Activated CD4-positive, alpha-beta T cell treated with anti-CD3 and anti-CD28 coated beads, Interleukin-2, amount 50 U/mL, for 1 hour (primary cell): ENCODE measurements at regions not wholly inside any gene's neighbourhood (a gene's known extent, or its start where the extent isn't known, plus 50 kb on each side); places are given as distances from the start of the nearest gene placed in this dataset.
"Not testable (repeated sequence)": the region's sequence is repeated elsewhere in the genome, so short reads cannot be mapped to it uniquely, and the experiment has no call there.

Experiments
- DNase-seq: peaks from one replicate; pipeline ENCODE4 v3.0.0-alpha.2; 2020

DNA sequence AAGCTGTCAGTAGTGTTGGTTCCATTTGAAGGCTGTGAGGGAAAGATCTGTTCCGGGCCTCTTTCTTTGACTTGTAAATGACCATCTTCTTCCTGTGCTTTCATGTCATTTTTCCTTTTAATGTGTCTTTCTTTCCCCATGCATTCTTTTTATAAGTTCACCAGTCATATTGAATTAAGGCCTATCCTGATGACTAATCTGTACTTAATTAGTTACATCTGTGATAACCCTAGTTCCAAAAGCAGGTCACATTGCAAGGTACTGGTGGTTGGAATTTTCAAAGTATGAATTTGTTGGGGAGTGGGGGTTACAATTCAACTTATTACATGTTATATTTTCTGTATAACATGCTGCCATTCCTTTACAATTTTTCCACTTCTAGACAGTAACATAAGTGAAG is 1642.1 kb upstream of the FLRT2 start:
- DNase-seq = no peak

DNA sequence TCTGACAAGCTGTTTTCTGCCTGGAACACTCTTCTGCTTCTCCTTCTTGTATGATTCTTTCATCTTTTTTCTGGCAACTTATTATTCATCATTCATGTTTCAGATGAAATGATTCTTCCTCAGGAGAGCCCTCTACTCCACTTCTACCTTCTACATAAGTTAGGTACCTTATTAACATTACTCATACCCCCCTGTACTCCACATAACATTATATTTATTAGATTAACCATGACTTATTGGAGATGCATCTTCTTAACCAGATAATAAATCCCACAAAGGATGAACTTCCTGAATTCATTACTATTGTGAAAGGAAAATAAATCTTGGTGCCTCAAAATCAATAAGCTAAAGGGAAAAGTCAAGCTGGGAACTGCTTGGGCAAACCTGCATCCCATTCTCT is 1636.5 kb upstream of the FLRT2 start:
- no peak for DNase-seq

DNA sequence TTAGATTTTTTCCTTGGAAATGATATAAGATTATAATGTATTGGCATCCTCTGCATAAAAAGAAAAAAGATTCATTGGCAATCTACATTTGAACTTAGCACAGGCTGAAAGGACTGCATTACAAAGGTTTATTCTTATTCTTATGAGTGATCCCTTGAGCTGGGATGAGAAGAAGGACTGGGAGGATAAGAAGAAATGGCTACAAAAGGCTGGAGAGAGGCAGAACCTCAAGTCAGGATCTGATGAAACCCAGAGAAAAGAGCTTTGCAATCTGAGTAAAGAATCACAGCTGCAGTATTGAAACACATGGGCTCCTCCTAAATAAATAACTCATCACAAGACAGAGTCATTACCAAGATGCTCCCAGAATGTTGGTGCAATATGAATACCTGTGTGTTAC is 1635.4 kb upstream of the FLRT2 start:
- DNase-seq = no peak

DNA sequence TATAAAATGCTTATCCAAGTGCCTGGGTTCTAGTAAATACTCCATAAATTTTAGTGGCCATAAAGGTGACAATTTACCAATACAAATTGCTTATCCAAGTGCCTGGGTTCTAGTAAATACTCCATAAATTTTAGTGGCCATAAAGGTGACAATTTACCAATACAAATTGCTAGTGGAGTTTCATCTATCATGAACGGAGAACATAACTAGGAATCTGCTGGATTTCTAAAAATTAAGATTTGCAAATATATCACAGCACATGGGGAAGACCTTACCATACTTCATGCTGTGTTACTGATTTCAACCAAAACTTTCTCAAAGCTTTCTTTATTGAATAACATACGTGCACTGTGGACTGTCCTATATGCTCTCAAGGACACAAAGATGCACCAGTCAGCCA is 1631.4 kb upstream of the FLRT2 start:
- not testable (repeated sequence) for DNase-seq

DNA sequence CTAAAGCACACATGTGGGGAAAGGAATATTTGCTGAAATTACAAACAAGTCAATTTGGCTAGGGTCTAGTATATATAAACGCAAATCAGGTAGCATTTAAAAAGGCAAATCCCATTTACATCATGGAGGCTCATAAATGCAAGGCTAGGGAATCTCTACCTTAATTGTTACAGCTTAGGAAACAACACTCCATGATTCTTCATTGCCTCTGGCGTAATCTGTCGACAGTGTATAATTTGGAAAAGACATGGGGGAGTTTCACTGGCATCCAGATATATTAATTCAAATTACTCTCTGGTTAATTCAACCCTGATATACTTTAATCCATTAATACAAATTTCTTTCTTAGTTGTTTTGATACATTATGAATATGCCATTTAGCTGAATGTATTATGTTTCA is 1630.2 kb upstream of the FLRT2 start:
- DNase-seq = no peak

DNA sequence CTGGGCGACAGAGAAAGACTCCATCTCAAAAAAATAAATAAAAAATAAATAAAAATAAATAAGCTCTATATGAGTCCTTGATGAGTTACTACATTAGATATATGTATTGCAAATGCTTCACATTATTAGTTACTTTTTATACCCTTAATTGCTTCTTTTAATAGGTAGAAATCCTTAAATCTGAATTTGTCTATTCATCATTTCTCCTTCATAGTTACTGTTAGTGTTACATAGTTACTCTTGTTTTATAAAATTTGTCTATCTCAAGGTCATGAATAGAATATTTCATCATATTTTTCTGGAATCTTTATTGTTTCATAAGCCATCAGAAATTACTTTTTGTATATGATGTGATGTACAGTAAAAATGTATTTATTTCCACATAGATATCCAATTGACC is 1624.8 kb upstream of the FLRT2 start:
- no peak for DNase-seq

DNA sequence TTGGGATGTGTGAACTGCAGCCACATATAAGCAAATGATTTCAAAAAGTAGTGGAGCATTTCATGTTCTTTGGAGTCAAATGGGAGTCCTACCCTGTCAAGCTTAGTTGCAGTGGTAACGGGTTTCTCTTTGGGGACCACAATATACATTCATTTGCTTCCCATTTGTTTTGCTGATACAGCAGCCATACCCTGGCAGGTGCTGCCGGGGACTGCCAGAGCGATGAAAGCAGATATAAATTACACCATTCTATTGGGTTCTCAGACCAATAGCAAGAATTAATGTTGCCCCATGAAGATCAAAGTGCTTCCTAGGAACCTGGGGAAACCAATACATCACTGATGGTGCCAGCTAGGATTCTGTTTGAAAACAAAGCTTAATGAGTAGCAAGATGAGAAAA is 1621.5 kb upstream of the FLRT2 start:
- no peak for DNase-seq

DNA sequence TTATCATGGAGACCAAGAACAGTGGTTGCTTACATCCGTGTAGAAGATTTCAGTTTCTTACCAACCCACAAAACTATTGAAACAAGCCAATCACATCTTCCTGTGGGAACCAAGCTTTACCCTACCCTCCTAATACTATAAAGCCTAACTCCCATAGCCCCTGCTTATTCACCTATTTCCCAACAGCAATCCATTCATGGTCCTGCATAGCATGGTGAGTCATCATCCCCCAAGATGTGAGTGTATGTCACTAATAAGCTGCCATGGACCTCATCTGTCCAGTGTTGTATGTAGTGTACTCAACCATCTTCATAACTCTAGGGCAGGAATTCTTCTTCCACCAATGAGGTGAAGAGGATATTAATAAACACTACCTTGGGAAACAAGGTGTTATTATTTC is 1620.4 kb upstream of the FLRT2 start:
- DNase-seq = no peak

DNA sequence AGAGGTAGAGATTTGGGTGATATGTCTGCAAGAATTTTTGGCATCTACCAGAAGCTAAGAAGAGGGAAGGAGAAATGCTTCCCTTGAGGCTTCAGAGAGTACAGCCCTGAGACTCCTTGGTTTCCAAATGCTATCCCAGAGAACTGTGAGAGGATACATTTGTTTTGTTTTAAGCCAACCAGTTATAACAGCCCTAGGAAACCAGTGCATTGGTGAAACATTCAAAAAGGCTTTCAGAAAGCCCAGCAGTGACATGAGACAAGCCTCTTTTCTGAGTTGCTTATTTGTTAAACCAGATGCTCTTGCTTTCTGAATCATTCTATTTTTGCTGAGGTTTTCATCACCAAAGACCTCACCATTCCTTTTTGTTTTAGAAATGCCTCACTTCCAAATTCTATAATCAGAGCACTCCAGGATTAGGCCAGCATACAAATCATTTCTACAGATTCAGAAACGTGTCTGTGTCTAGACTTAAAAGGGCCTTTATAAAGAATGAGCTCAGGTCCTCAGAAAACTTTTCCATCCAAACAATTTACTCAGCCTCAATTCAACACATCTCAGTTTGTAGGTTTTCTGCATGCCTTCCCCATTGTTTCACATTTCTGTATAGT is 1617.8 kb upstream of the FLRT2 start:
- no peak for DNase-seq

DNA sequence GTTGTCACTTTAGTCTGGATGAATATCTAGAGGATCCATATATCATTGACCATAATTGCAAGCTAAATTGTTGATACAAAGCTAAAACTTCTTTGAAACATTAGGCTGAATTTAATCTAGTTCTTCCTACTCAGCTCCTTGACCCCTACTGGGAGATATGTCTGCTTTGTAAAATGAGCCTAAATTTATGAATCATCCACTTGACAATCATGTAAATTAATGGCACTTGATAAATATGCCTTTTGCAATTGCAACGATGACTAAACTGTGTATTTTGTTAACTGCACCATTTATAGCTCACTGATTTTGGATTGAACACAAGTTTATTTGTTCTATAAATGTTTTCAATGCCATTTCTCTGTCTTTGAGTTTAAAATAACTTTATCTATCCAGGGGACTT is 1616.5 kb upstream of the FLRT2 start:
- no peak for DNase-seq

DNA sequence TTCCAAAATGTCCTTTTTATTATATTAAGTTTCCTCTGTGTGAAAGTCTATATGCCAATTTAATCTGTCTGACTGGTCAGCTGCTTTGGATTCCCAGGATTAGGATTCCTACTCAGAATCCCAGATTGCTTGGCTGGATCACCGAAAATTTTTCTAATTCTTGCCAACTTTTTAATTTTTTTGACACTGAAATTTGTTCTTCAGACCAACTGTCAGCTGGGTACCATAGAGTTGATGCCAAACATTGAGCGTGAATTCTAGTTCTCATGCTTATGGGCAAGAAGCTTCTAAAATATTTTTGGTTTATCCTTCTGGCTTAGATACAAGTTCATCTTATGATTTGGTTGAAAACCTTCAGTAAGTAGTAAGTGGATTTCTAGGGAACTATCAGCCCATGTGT is 1611.4 kb upstream of the FLRT2 start:
- no peak for DNase-seq

DNA sequence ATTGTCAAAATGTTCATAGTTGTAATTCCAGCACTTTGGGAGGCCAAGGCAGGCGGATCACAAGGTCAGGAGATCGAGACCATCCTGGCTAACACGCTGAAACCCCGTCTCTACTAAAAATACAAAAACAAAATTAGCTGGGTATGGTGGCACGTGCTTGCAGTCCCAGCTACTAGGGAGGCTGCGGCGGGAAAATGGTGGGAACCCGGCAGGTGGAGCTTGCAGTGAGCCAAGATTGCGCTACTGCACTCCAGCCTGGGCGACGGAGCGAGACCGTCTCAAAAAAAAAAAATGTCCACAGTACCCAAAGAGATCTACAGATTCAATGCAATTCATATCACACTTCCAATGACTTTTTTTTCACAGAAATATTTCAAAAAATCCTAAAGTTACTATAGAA is 1610.3 kb upstream of the FLRT2 start:
- DNase-seq = not testable (repeated sequence)

DNA sequence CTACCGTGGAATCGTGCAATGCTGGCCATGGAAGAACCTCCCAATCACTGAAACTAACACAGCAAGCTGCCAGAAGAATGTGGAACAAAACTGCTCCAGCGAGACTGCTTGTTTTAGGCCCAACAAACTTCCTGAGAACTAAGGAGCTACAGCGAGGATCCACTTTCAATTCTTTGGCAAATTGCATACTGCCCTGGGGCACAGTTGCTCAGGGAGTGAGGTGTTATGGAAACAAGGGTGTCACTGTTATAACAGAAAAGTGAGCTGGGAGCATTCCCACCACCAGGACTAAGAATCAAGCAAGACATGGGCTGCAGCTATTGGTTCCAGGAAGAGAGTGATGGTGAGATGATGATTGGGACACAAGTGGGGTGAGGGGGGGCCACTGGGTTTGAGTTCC is 1606.1 kb upstream of the FLRT2 start:
- no peak for DNase-seq

DNA sequence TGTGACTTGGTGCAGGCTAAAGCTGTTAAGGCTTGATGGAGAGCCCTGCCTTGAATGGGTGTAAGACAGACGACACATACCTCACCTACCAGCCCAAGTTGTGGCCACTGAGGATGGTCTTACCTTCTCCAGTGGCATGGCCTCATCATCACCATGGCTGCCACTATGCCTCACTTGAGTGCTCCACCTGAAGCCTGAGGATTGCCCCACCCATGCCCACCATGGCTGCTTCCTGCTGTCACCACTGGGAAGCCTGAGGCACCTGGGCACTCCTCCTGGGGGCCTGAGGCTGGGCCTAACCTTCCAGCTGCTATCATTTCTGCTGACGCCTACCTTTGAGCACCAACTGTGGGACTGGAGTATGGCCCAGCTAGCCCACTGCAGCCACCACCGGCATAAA is 1605.7 kb upstream of the FLRT2 start:
- DNase-seq = no peak

DNA sequence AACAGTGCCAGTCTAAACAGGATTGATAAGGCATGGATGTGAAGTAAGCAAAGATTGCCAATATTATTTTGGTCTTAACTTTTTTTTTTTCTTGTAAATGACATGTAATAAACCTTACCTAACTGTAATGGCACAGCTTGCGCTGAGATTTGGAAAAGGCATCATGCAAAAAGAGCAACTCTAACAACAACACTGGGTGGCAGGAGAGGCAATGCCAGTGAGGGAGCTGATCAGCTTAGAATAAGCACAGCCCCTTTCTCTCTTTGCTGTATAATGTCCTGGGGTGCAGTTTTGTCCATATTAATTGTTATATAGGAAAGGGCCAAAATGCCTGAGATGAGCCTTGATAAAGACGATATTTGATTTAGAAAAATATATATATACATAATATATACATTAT is 1589.7 kb upstream of the FLRT2 start:
- no peak for DNase-seq

DNA sequence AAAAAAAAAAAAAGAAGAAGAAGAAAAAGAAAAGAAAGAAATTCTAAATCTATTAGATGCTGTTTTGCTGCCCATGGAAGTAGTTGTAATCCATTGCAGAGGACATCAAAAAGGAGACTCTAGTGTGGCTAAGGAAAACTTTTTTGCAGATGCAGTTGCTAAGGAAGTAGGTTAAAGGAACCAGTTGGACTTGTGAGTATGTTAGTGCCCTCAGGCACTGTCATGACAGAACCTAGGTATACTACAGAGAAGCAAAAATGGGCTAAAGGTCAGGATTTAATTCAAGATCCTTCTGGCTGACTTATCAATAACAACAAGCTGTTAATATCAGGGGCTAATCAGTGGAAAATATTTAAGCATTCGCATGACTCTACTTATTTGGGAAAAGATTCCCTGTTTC is 1571.6 kb upstream of the FLRT2 start:
- no peak for DNase-seq

DNA sequence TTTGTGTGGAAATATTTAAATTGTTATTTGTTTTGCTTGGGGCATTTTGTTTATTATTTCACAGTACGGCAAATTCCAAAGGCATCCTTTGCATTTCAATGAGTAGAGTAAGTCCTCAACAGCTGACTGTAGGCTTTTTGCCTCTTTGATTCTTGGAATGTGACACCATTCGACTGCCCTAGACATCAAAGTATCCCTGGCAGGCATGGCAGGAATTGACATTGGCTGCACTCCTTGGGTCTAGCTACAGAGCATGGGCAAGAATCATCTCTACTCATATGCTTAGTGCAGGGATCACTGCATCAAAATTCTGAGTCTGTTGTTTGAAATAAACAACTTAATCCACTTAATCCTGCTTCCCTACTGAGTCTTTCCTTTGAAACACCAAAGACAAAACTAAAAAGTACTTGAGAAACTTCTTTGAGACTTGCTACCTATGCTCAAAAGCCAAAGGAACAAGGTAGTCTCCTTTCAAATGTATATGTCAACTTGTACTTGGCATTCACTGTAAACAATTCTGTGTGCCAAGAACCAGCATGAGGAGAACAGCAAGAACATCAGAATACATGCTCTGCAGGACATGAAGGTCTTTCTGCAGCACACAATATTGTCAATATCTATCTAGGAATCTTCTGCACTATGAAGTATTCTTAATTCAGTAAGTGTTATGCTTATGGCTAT is 1569.0 kb upstream of the FLRT2 start:
- DNase-seq = no peak

DNA sequence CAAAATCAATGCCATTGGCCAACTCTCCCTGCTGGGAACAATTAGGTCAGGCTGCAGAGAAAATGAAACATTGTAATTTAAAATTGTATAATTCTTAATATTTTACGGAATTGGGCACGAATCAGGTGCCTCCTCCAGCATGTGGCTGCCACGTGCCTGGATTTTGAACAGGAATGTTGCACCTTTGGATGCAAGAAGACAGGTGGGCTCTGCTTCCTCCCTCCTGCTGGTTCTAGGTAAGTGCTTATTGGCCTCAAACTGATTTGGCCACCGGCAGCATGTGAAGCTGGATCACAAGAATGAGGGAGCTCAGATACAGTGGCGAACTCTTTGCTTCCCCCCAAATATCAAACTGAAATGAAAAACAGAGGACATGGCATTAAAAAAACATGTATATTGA is 1559.9 kb upstream of the FLRT2 start:
- no peak for DNase-seq

DNA sequence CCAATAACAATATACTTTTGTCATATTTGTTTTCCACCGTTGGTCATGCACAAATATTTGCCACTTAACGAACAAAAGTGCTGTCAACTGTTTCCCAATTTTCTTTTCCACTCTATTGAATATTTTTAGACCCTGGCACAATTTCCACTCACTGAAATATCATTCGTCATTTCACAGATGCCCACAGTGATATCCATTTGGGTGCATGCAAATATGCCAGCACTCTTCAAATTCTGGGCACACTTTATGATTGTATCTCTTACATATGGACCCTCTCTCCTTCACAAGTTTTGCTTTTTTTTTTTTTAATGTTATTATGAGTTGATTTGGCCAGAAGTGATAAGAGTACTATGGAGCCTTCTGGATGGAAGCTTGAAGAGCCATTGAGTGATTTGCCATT is 1557.3 kb upstream of the FLRT2 start:
- no peak for DNase-seq

DNA sequence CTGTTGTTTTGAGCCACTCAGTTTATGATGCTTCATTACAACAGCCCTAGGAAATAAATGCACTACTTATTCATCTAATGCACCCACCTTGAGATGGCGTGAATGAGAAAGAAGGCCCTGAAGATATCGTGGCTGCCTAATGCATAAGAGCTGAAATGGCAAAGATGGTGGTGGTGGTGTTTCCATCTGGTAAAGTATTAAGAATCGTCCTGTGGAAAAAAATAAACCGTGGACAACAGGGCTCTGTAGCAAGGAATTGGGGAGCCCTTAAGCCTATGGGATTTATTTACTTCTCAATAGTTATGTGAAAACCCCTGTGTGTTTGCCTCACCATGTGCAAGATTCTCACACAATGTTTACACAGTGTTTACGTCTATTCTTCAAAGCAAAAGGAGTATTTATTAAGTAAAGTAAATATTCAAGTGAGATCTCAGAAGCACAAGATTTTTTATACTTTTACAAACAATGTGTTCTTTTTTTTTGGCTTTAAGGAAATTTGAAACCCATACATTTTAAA is 1555.2 kb upstream of the FLRT2 start:
- no peak for DNase-seq

DNA sequence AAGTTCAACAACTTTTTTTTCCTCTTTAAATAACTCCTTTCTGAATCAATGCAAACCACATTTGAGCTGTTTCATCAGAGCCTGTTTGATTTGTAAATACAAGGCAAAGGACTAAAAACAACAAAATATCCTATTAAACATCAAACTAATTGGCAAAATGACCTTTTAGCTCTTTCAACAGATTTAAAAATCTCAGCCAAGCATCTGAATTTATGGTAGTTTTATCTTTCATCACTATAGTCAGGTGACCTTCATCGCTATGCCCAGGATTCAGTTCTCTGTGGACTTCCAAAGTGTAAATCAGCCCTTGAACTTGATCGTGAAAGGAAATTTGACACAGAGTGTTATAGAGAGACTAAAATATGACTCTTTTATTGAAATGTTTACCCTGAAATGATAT is 1554.5 kb upstream of the FLRT2 start:
- no peak for DNase-seq

DNA sequence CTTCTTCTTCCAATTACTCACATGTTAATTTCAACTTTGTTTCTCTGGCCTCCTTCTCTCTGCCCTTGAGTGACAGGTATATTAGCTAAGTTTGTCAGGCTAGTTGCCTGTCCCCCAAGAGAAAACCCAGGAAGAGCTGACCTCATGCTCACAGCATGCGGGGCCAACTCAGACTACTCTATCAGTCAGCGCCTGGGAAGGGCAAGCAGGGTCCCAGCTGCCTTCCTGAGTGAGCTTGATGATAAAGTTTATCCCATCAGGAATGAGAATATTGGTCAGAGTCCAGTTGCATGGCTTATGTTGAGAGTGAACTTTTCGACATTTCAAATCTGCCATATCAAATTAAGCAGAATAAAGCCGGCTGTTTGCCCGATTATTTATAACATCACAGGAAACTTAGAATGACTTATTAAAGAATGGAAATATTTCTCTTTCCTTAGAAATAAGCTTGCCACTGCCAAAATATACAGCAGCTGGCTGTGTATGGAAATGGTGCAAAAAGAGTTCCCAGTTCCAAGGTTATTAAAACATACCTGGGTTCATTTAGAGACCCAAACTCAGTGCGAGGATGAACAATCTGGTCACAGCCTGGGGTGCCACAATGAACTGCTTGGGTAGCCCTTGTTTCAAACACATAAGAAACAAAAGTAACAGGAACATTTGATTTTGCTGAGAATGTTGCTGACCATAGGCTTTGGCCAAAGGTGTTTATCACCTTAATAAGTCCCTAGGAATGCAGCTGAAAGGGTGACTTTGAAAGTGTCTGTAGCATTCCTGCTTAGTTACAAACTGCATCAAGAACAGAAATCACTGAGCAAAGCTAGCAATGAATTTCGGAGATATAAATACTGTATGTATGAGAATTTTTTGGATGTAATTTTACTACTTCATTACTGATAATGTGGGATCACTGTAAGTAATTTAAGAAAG is 1553.8 kb upstream of the FLRT2 start:
- DNase-seq = no peak

DNA sequence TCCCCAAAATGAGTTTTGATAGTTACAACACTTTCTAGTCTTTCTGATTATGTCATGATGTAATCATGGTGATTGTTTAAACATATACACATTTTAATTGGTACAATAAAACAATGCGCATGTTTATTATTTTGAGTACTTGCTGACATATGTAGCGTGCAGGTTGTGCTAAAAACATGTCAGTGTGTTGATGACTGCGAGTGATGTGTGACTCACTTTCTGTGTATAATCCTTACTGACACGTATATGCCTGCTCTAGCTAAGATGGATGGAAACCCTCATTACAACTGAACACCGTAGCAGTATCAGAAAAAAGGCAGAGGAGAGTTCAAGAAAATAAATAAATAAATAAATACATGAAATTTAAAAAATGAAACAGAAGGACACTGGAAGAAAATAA is 1552.4 kb upstream of the FLRT2 start:
- no peak for DNase-seq

DNA sequence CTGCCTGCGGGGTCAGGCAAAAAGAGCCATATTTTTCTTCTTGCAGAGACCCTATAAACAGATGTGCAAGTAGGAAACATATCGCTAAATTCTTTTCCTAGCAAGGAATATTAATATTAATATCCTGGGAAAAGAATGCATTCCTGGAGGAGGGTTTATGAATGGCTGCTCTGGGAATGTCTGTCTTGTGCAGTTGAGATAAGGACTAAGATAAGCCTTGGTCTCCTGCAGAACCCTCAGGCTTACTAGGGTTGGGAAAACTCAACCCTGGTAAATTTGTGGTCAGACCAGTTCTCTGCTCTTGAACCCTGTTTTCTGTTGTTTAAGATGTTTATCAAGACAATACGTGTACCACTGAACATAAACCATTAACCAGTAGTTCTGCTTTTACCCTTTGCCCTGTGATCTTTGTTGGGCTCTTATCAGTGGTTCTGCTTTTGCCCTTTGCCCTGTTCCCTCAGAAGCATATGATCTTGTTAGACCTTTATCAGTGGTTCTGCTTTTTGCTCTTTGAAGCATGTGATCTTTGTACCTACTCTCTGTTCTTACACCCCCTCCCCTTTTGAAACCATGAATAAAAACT is 1548.2 kb upstream of the FLRT2 start:
- DNase-seq = not testable (repeated sequence)
